Liver (tissue), 8 donors: ENCODE measurements at regions not wholly inside any gene's neighbourhood (a gene's known extent, or its start where the extent isn't known, plus 50 kb on each side); places are given as distances from the start of the nearest gene placed in this dataset.

Experiments used
- DNase-seq: peaks from one replicate; pipeline ENCODE4 v3.0.0-alpha.2; 2017; ENCODE audit warnings: low spot score
- H3K27ac ChIP-seq, 2 donors: one replicate each; pipeline ENCODE4 v1.7.0; 2013; ENCODE audit warnings: inconsistent platforms in 2 of 2, low read length in 2 of 2, control low read depth in 1 of 2, low read depth in 1 of 2, mild to moderate bottlenecking in 1 of 2
- H3K27me3 ChIP-seq, 4 donors: one replicate each; pipeline versions ENCODE4 v1.6.1 to v1.7.0; 2013; ENCODE audit warnings: low read length in 3 of 4, inconsistent platforms in 1 of 4, mild to moderate bottlenecking in 1 of 4, moderate library complexity in 1 of 4; ENCODE audit not compliant: control insufficient read depth in 4 of 4, insufficient read depth in 4 of 4
- H3K36me3 ChIP-seq, 4 donors: one replicate each; pipeline versions ENCODE4 v1.6.1 to v1.7.0; 2013; ENCODE audit warnings: low read length in 3 of 4, mild to moderate bottlenecking in 3 of 4, low read depth in 1 of 4, moderate library complexity in 1 of 4; ENCODE audit not compliant: control insufficient read depth in 4 of 4, insufficient read depth in 3 of 4
- H3K4me1 ChIP-seq, 4 donors: one replicate each; pipeline versions ENCODE4 v1.6.1 to v1.7.0; 2013; ENCODE audit warnings: low read length in 3 of 4, mild to moderate bottlenecking in 3 of 4, moderate library complexity in 1 of 4; ENCODE audit not compliant: control insufficient read depth in 4 of 4, insufficient read depth in 4 of 4
- H3K4me3 ChIP-seq, 3 donors: one replicate each; pipeline versions ENCODE4 v1.6.1 to v1.7.0; 2013; ENCODE audit warnings: low read length in 3 of 3, control low read depth in 1 of 3, low read depth in 1 of 3, mild to moderate bottlenecking in 1 of 3
- H3K9ac ChIP-seq, 2 donors: one replicate each; pipeline ENCODE4 v1.7.0; 2013; ENCODE audit warnings: low read length in 2 of 2, mild to moderate bottlenecking in 2 of 2, moderate library complexity in 2 of 2, control low read depth in 1 of 2, low read depth in 1 of 2
- H3K9me3 ChIP-seq, 4 donors: one replicate each; pipeline versions ENCODE4 v1.6.1 to v1.7.0; 2013; ENCODE audit warnings: low read length in 3 of 4; ENCODE audit not compliant: control insufficient read depth in 4 of 4
- CTCF ChIP-seq: fragments of 150-350 bp; IDR thresholded peaks from 2 replicates; pipeline ENCODE4 v1.5.1; 2017; ENCODE audit warnings: improper control_type of control experiment, low read depth, low read length; ENCODE audit not compliant: missing input control
- FOXA1 ChIP-seq: IDR thresholded peaks from 2 replicates; pipeline ENCODE4 v1.6.1; 2016; ENCODE audit warnings: antibody characterized with exemption
- FOXA2 ChIP-seq: IDR thresholded peaks from 2 replicates; pipeline ENCODE4 v1.6.1; 2016; ENCODE audit warnings: antibody characterized with exemption
- HNF4A ChIP-seq, 2 donors: conservative IDR thresholded peaks; 2 replicates each; pipeline ENCODE4 v1.6.1; 2016; ENCODE audit warnings: antibody characterized with exemption in 2 of 2, mild to moderate bottlenecking in 2 of 2
- JUND ChIP-seq, 2 donors: IDR thresholded peaks; 2 replicates each; pipeline ENCODE4 v1.6.1; 2016; ENCODE audit warnings: antibody characterized with exemption in 2 of 2
- NR2F2 ChIP-seq: IDR thresholded peaks from 2 replicates; pipeline ENCODE4 v1.6.1; 2016; ENCODE audit warnings: antibody characterized with exemption
- REST ChIP-seq: IDR thresholded peaks from 2 replicates; pipeline ENCODE4 v1.6.1; 2016; ENCODE audit warnings: antibody characterized with exemption, mild to moderate bottlenecking
- RXRA ChIP-seq, 2 donors: IDR thresholded peaks; 2 replicates each; pipeline ENCODE4 v1.6.1; 2017 to 2018; ENCODE audit warnings: antibody characterized with exemption in 2 of 2, mild to moderate bottlenecking in 1 of 2
- SP1 ChIP-seq: IDR thresholded peaks from 2 replicates; pipeline ENCODE4 v1.6.1; 2018; ENCODE audit warnings: antibody characterized with exemption, mild to moderate bottlenecking
- TAF1 ChIP-seq: conservative IDR thresholded peaks from 2 replicates; pipeline ENCODE4 v1.6.1; 2016; ENCODE audit warnings: antibody characterized with exemption, mild to moderate bottlenecking
- ZBTB33 ChIP-seq: IDR thresholded peaks from 2 replicates; pipeline ENCODE4 v1.6.1; 2016; ENCODE audit warnings: antibody characterized with exemption
- WGBS: extraction: QIAGEN DNeasy Blood & Tissue Kit; methylation state at CpG from one replicate; pipeline ENCODE4 v1.1.7; 2013; 5-methylcytosine and 5-hydroxymethylcytosine counted together
- donor health status: healthy.
- donor health status: healthy.
- donor health status: healthy.
- donor health status: healthy.
- donor health status: healthy.

DNA sequence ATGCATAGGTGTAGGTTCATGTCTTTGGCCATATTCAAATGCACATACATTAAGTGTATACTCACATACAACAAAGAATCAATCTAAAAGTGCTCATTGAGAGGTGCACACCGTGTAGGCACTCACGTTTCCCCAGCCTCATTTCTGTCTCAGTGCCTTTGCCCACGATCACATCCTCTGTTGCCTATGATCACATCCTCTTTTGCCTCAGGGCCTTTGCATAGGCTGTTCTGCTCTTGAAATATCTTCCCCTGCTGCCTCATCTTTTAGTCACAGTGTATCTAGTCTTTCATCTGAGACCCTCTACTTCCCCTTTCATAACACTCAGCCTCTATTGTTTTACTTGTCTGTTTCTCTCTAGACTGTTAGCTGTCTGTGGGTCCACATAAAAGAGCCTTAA lies 69.3 kb downstream of the FOXD2 start:
- Histone ChIP-seq H3K9me3 (no peaks in the 10 kb centered on the region), H3K4me3 (peak overlapping the region in 1 of 3 donors; percentile 63), H3K27me3 (no peaks in the 10 kb centered on the region), H3K4me1 (peaks cover 14 to 30% (median 19%) of the 10 kb centered on the region in 4 donors), H3K27ac (no peak overlapping the region), H3K36me3 (no peaks in the 10 kb centered on the region), H3K9ac (no peak overlapping the region)
- DNase-seq, result no peak
- WGBS, result 81% methylated on average over 3 of the region's 3 CpGs
- no peak for TF ChIP-seq HNF4A (conservative IDR thresholded peaks at IDR 0.05)
- no peak for TF ChIP-seq CTCF
- no peak for TF ChIP-seq FOXA1

GRCh38 chr1:47507881-47508701 lies 70.2 kb downstream of the FOXD2 start:
- Histone ChIP-seq H3K9ac (peak overlapping the region in 1 of 2 donors; percentile 53), H3K4me3 (peak overlapping the region; percentile 47 to 63 (median 60)), H3K9me3 (no peaks in the 10 kb centered on the region), H3K27me3 (no peaks in the 10 kb centered on the region), H3K27ac (peak overlapping the region; percentile 75 to 89), H3K4me1 (peaks cover 14 to 30% (median 19%) of the 10 kb centered on the region in 4 donors), H3K36me3 (no peaks in the 10 kb centered on the region)
- DNase-seq, result no peak
- TF ChIP-seq HNF4A (conservative IDR thresholded peaks at IDR 0.05) (peak in 1 of 2 donors; percentile 12), JUND (IDR thresholded peaks at IDR 0.05) (peak in 1 of 2 donors; percentile 9), ZBTB33 (no peak), RXRA (IDR thresholded peaks at IDR 0.05) (peak in 1 of 2 donors; percentile 52), SP1 (peak; percentile 32), NR2F2 (no peak), FOXA2 (peak; percentile 71), REST (no peak), TAF1 (no peak)
- WGBS, result 1% methylated on average over 77 of the region's 77 CpGs
